ENCODE measurements at regions not wholly inside any gene's neighbourhood (a gene's known extent, or its start where the extent isn't known, plus 50 kb on each side); places are given as distances from the start of the nearest gene placed in this dataset.

DNA sequence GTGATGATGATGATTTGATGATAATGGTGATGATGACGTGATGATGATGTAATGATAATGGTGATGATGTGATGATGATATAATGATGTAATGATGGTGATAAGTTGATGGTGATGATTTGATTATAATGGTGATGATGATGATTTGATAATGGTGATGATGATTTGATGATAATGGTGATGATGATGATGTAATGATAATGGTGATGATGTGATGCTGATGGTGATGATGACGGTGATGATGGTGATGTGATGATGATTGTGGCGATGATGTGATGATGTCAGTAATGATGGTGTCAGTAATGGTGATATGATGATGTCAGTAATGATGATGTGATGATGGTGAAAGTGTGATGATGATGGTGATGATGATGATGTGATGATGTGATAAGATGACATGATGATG lies 613.4 kb downstream of the AACS start:
- DNase-seq (ENCODE audit: low spot score) = no peak
- POLR2A ChIA-PET = no interaction called here
- Histone ChIP-seq H3K4me2 (ENCODE audit: low read length) (no peak overlapping the region), H3K4me3 (ENCODE audit: low read depth, low read length, poor library complexity, severe bottlenecking) (no peak overlapping the region), H3K36me3 (ENCODE audit: insufficient read depth, low read length) (no peaks in the 10 kb centered on the region), H4K20me1 (ENCODE audit: insufficient read depth, low read length) (no peaks in the 10 kb centered on the region), H3K9me3 (ENCODE audit: low read length) (no peaks in the 10 kb centered on the region), H2AFZ (ENCODE audit: low read length) (no peak overlapping the region), H3K79me2 (ENCODE audit: insufficient read depth, low read depth, low read length) (no peaks in the 10 kb centered on the region), H3K9me2 (ENCODE audit: insufficient read depth, low read length) (no peaks in the 10 kb centered on the region), H3K4me1 (ENCODE audit: insufficient read depth, low read length, poor library complexity, severe bottlenecking) (no peaks in the 10 kb centered on the region), H3K27ac (ENCODE audit: low read depth, low read length, poor library complexity, severe bottlenecking) (no peak overlapping the region)
- intact Hi-C loops (cut with micrococcal nuclease; ENCODE audit: unreplicated experiment) = no loop called here
- TF ChIP-seq, protein P1, sequence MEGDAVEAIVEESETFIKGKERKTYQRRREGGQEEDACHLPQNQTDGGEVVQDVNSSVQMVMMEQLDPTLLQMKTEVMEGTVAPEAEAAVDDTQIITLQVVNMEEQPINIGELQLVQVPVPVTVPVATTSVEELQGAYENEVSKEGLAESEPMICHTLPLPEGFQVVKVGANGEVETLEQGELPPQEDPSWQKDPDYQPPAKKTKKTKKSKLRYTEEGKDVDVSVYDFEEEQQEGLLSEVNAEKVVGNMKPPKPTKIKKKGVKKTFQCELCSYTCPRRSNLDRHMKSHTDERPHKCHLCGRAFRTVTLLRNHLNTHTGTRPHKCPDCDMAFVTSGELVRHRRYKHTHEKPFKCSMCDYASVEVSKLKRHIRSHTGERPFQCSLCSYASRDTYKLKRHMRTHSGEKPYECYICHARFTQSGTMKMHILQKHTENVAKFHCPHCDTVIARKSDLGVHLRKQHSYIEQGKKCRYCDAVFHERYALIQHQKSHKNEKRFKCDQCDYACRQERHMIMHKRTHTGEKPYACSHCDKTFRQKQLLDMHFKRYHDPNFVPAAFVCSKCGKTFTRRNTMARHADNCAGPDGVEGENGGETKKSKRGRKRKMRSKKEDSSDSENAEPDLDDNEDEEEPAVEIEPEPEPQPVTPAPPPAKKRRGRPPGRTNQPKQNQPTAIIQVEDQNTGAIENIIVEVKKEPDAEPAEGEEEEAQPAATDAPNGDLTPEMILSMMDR (conservative IDR thresholded peaks at IDR 0.05; ENCODE audit: low read length) = no peak
- TF ChIP-seq EZH2phosphoT487 (IDR thresholded peaks at IDR 0.05; ENCODE audit: borderline replicate concordance, low read depth, low read length) = no peak
- CTCF ChIA-PET (ENCODE audit: unreplicated experiment) = no interaction called here
- no TSS peak for BruUV-seq (replicated peaks)

DNA sequence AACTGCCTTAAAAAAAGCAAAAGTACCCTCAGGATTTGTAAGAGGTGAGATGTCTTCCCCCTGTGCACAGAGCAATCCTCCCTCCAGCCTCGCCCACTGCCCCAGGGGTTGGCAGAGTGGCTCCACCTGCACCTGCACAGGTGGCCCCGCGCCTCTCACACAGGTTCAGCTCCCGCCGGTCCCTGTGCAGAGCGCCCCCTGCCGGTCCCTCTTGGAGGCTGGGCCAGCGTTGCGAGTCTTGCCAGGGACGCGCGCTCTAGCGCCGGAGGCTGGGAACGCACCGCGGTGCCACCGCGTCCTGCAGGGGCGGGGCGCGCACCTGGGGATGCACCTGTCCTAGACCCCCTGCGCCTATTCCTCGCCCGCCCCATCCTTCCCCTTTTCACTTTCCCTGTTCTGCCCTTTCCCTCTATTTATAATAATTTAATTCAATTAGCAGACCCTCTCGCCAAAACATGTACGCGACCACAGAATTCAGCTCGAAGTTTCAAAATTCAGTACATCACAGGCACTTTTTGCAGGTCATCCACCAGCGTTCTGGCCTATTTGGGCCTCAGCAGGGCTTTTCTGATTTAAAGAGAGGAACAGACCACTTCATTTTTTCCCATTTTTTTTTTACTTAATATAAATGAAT lies 618.6 kb downstream of the AACS start:
- BruUV-seq (replicated peaks) = no TSS peak
- no peaks in the 10 kb centered on the region for H3K79me2 ChIP-seq (ENCODE audit: insufficient read depth, low read depth, low read length)
- no peak for TF ChIP-seq EZH2phosphoT487 (IDR thresholded peaks at IDR 0.05; ENCODE audit: borderline replicate concordance, low read depth, low read length)
- TF ChIP-seq, protein P1 (conservative IDR thresholded peaks at IDR 0.05; ENCODE audit: low read length) = peak; percentile 80
- ChIA-PET CTCF (ENCODE audit: unreplicated experiment) (no interaction called here), POLR2A (interaction anchor here (0.7 kb wide), 1 partner anchor 338 kb away, joined by 3 read pairs; no protein-coding TSS in a partner anchor)
- H3K36me3 ChIP-seq (ENCODE audit: insufficient read depth, low read length) = no peaks in the 10 kb centered on the region
- intact Hi-C loops (cut with micrococcal nuclease; ENCODE audit: unreplicated experiment) = loop anchor here (2.0 to 5.0 kb wide), 2 partner anchors 152 to 501 kb away; no protein-coding TSS in a partner anchor
- no peaks in the 10 kb centered on the region for H3K4me1 ChIP-seq (ENCODE audit: insufficient read depth, low read length, poor library complexity, severe bottlenecking)
- H3K27ac ChIP-seq (ENCODE audit: low read depth, low read length, poor library complexity, severe bottlenecking) = no peak overlapping the region
- H4K20me1 ChIP-seq (ENCODE audit: insufficient read depth, low read length) = no peaks in the 10 kb centered on the region
- H3K9me3 ChIP-seq (ENCODE audit: low read length) = no peaks in the 10 kb centered on the region
- H3K4me3 ChIP-seq (ENCODE audit: low read depth, low read length, poor library complexity, severe bottlenecking) = no peak overlapping the region
- no peaks in the 10 kb centered on the region for H3K9me2 ChIP-seq (ENCODE audit: insufficient read depth, low read length)
- DNase-seq (ENCODE audit: low spot score) = peak; percentile 61
- H3K4me2 ChIP-seq (ENCODE audit: low read length) = no peak overlapping the region
- no peak overlapping the region for H2AFZ ChIP-seq (ENCODE audit: low read length)

DNA sequence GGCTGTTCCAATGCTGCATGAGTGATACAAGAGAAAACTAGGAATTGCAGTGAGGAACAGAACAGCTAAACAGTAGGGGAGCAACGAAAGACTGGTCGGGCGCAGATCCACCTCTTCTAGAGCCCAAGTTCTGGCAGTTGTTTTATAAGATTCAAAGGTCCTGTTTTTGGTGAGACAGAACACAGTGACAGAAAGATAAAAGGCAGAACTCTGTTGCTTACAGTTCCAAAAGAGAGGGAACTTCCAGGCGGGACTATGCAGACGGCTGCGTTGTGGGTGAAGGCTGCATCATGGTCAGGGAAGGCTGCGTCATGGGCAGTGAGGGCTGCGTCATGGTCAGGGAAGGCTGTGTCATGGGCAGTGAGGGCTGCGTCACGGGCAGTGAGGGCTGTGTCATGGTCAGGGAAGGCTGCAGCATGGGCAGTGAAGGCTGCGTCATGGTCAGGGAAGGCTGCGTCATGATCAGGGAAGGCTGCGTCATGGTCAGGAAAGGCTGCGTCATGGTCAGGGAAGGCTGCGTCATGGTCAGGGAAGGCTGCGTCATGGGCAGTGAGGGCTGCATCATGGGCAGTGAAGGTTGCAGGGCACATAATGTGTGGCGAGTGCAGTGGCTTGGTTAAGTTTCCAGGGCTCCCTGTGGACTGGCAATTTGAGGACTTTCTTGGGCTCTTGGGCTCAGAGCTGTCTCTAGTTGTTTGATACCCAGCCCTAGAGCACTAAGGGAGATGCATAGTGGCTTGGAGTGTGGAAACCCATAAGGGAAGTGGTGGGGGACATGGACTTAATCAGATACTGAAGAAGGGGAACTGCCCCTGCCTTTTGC lies 619.9 kb downstream of the AACS start:
- ChIA-PET CTCF (ENCODE audit: unreplicated experiment) (no interaction called here), POLR2A (no interaction called here)
- Histone ChIP-seq H4K20me1 (ENCODE audit: insufficient read depth, low read length) (no peaks in the 10 kb centered on the region), H3K9me2 (ENCODE audit: insufficient read depth, low read length) (no peaks in the 10 kb centered on the region), H3K36me3 (ENCODE audit: insufficient read depth, low read length) (no peaks in the 10 kb centered on the region), H2AFZ (ENCODE audit: low read length) (no peak overlapping the region), H3K4me3 (ENCODE audit: low read depth, low read length, poor library complexity, severe bottlenecking) (no peak overlapping the region), H3K4me2 (ENCODE audit: low read length) (no peak overlapping the region), H3K27ac (ENCODE audit: low read depth, low read length, poor library complexity, severe bottlenecking) (no peak overlapping the region), H3K79me2 (ENCODE audit: insufficient read depth, low read depth, low read length) (no peaks in the 10 kb centered on the region), H3K9me3 (ENCODE audit: low read length) (no peaks in the 10 kb centered on the region), H3K4me1 (ENCODE audit: insufficient read depth, low read length, poor library complexity, severe bottlenecking) (no peaks in the 10 kb centered on the region)
- BruUV-seq (replicated peaks) = no TSS peak
- no peak for DNase-seq (ENCODE audit: low spot score)
- intact Hi-C loops (cut with micrococcal nuclease; ENCODE audit: unreplicated experiment) = loop anchor here (5.0 kb wide), 1 partner anchor 153 kb away; no protein-coding TSS in a partner anchor
- no peak for TF ChIP-seq EZH2phosphoT487 (IDR thresholded peaks at IDR 0.05; ENCODE audit: borderline replicate concordance, low read depth, low read length)
- TF ChIP-seq, protein P1 (conservative IDR thresholded peaks at IDR 0.05; ENCODE audit: low read length) = no peak
